A549 (cell line): ENCODE measurements at regions not wholly inside any gene's neighbourhood (a gene's known extent, or its start where the extent isn't known, plus 50 kb on each side); places are given as distances from the start of the nearest gene placed in this dataset.

Experiments used
- ATAC-seq, 2 experiments: fragments of 200-7000 bp in 1 of 2; fragments of >200 bp in 1 of 2; cut with Nextera tagmentation in 1 of 2; cut with Tn5 transposase in 1 of 2; 3 replicates each; pipeline versions ENCODE4 v1.8.0 to v1.9.1; 2018 to 2020; ENCODE audit warnings: mild to moderate bottlenecking in 1 of 2, moderate library complexity in 1 of 2
- CTCF ChIA-PET: fragments of 300-600 bp; sonication (Branson Sonifier 250); formaldehyde crosslinking; extraction: SDS; loops from one replicate; lab custom pipeline; 2021; ENCODE audit warnings: antibody characterized with exemption, inconsistent platforms; lab: Yijun Ruan, JAX
- POLR2A ChIA-PET: fragments of 350-600 bp; formaldehyde crosslinking; extraction: SDS; loops from one replicate; lab custom pipeline; 2021; ENCODE audit warnings: antibody characterized with exemption, inconsistent platforms; lab: Yijun Ruan, JAX
- DNase-seq, 2 experiments: peaks; one replicate each; pipeline versions ENCODE4 v3.0.0 to v3.0.0-alpha.2; 2011 to 2016; ENCODE audit warnings: low read depth in 1 of 2, low spot score in 1 of 2
- FAIRE-seq: peaks from 2 replicates; lab custom pipeline; 2011; peaks lifted over from hg19 to GRCh38; lab: Jason Lieb, UNC
- H3K27ac ChIP-seq, 2 experiments: fragments of >200 bp; sonication (Bioruptor Twin); formaldehyde crosslinking; 3 replicates each; pipeline ENCODE4 v1.5.1; 2016 to 2017
- H3K4me1 ChIP-seq: fragments of >200 bp; sonication (Bioruptor Twin); formaldehyde crosslinking; 3 replicates; pipeline ENCODE4 v1.6.1; 2016
- H3K4me2 ChIP-seq: fragments of >200 bp; sonication (Bioruptor Twin); formaldehyde crosslinking; 3 replicates; pipeline ENCODE4 v1.6.1; 2016
- H3K4me3 ChIP-seq: fragments of >200 bp; sonication (Bioruptor Twin); formaldehyde crosslinking; 3 replicates; pipeline ENCODE4 v1.5.1; 2016
- H3K9me3 ChIP-seq: fragments of >200 bp; sonication (Bioruptor Twin); formaldehyde crosslinking; 3 replicates; pipeline ENCODE4 v1.6.1; 2016
- BCL3 ChIP-seq: fragments of >200 bp; sonication (Bioruptor Twin); formaldehyde crosslinking; IDR thresholded peaks from 3 replicates; pipeline ENCODE4 v1.6.1; 2016
- CHD2 ChIP-seq: fragments of 150-350 bp; IDR thresholded peaks from 2 replicates; pipeline ENCODE4 v1.6.1; 2014; ENCODE audit warnings: low read length; ENCODE audit not compliant: partially characterized antibody
- CHD4 ChIP-seq: fragments of 200-600 bp; sonication (generic); IDR thresholded peaks from 2 replicates; pipeline ENCODE4 v1.6.1; 2016; ENCODE audit warnings: antibody characterized with exemption, mild to moderate bottlenecking, borderline replicate concordance
- CTCF ChIP-seq: fragments of >200 bp; sonication (Bioruptor Twin); formaldehyde crosslinking; IDR thresholded peaks from 3 replicates; pipeline ENCODE4 v1.5.1; 2016
- E2F6 ChIP-seq: IDR thresholded peaks from 2 replicates; pipeline ENCODE4 v1.6.1; 2012; ENCODE audit warnings: low read depth, borderline replicate concordance
- EHF ChIP-seq: fragments of 250-450 bp; sonication (Bioruptor Pico); IDR thresholded peaks from 2 replicates; pipeline ENCODE4 v1.5.0; 2020; ENCODE audit warnings: mild to moderate bottlenecking
- EHMT2 ChIP-seq: fragments of 200-600 bp; sonication (generic); IDR thresholded peaks from 2 replicates; pipeline ENCODE4 v1.6.1; 2016; ENCODE audit warnings: antibody characterized with exemption, low read depth, mild to moderate bottlenecking, moderate library complexity
- ELK1 ChIP-seq: fragments of 150-350 bp; IDR thresholded peaks from 2 replicates; pipeline ENCODE4 v1.6.1; 2014; ENCODE audit warnings: low read depth, mild to moderate bottlenecking, low read length
- ESRRA ChIP-seq: fragments of 150-350 bp; IDR thresholded peaks from 2 replicates; pipeline ENCODE4 v1.6.1; 2014; ENCODE audit warnings: mild to moderate bottlenecking, low read length, borderline replicate concordance
- FOSL2 ChIP-seq, 2 experiments: fragments of 450-650 bp in 1 of 2; fragments of >200 bp in 1 of 2; sonication (Bioruptor Twin) in 1 of 2; formaldehyde crosslinking; IDR thresholded peaks; 2 replicates each; pipeline versions ENCODE4 v1.5.0 to v1.6.1; 2016 to 2020; ENCODE audit warnings: mild to moderate bottlenecking in 1 of 2, moderate library complexity in 1 of 2
- HDAC2 ChIP-seq: fragments of 200-600 bp; sonication (generic); IDR thresholded peaks from 2 replicates; pipeline ENCODE4 v1.6.1; 2016
- HEYL ChIP-seq: fragments of 250-450 bp; sonication (Bioruptor Pico); IDR thresholded peaks from 2 replicates; pipeline ENCODE4 v1.8.0; 2021; ENCODE audit warnings: mild to moderate bottlenecking, moderate library complexity
- HMGXB4 ChIP-seq: fragments of 250-450 bp; sonication (Bioruptor Pico); IDR thresholded peaks from 2 replicates; pipeline ENCODE4 v1.5.0; 2021; ENCODE audit warnings: mild to moderate bottlenecking, moderate library complexity, borderline replicate concordance
- KDM1A ChIP-seq: fragments of 200-600 bp; sonication (generic); IDR thresholded peaks from 2 replicates; pipeline ENCODE4 v1.6.1; 2016; ENCODE audit warnings: low read depth, mild to moderate bottlenecking
- KDM5A ChIP-seq: fragments of 200-600 bp; sonication (generic); IDR thresholded peaks from 2 replicates; pipeline ENCODE4 v1.6.1; 2016; ENCODE audit warnings: antibody characterized with exemption, mild to moderate bottlenecking
- MAZ ChIP-seq: fragments of 150-350 bp; IDR thresholded peaks from 2 replicates; pipeline ENCODE4 v1.6.1; 2014; ENCODE audit warnings: antibody characterized with exemption, low read depth, low read length, borderline replicate concordance
- NR3C1 ChIP-seq: fragments of >200 bp; sonication (Bioruptor Twin); formaldehyde crosslinking; IDR thresholded peaks from 3 replicates; pipeline ENCODE4 v1.6.1; 2017
- POLR2A ChIP-seq: IDR thresholded peaks from 2 replicates; pipeline ENCODE4 v1.6.1; 2012; ENCODE audit warnings: mild to moderate bottlenecking, low read length
- RAD21 ChIP-seq, 2 experiments: fragments of >200 bp in 1 of 2; sonication (Bioruptor Twin) in 1 of 2; formaldehyde crosslinking in 1 of 2; IDR thresholded peaks in 1 of 2; conservative IDR thresholded peaks in 1 of 2; 2 replicates in 1 of 2; 3 replicates in 1 of 2; pipeline ENCODE4 v1.6.1; 2012 to 2018; ENCODE audit warnings: inconsistent platforms in 1 of 2
- SMC3 ChIP-seq: fragments of >200 bp; sonication (Bioruptor Twin); formaldehyde crosslinking; IDR thresholded peaks from 3 replicates; pipeline ENCODE4 v1.6.1; 2018; ENCODE audit warnings: inconsistent platforms
- TFCP2L1 ChIP-seq: fragments of 250-450 bp; sonication (Bioruptor Pico); IDR thresholded peaks from 2 replicates; pipeline ENCODE4 v1.5.0; 2021; ENCODE audit warnings: mild to moderate bottlenecking
- TP53 ChIP-seq: fragments of 250-450 bp; sonication (Bioruptor Pico); IDR thresholded peaks from 2 replicates; pipeline ENCODE4 v1.5.0; 2021; ENCODE audit warnings: mild to moderate bottlenecking, moderate library complexity
- WGBS: methylation state at CpG from one replicate; pipeline ENCODE4 v1.1.6; 2017; ENCODE audit errors: missing lambda C conversion rate; 5-methylcytosine and 5-hydroxymethylcytosine counted together

GRCh38 chr4:61128682-61129081, 71.4 kb upstream of the ADGRL3 start:
- H3K27ac ChIP-seq: no peak overlapping the region
- TF ChIP-seq SMC3 (no peak), CHD4 (no peak), HEYL (CRISPR knock-in tag) (no peak), EHMT2 (no peak), ELK1 (no peak), NR3C1 (no peak)
- ATAC-seq: no peak
- DNase-seq: no peak
- no peaks in the 10 kb centered on the region for H3K9me3 ChIP-seq
- 0% methylated on average over 3 of the region's 3 CpGs for WGBS
- ChIA-PET POLR2A (no interaction called here), CTCF (no interaction called here)
- FAIRE-seq: no peak
- no peak overlapping the region for H3K4me2 ChIP-seq
- no peak overlapping the region for H3K4me3 ChIP-seq
- H3K4me1 ChIP-seq: no peaks in the 10 kb centered on the region

- Histone ChIP-seq H3K4me3 (no peak overlapping the region), H3K4me2 (no peak overlapping the region), H3K27ac (no peak overlapping the region), H3K9me3 (no peaks in the 10 kb centered on the region), H3K4me1 (no peaks in the 10 kb centered on the region)
- POLR2A ChIA-PET: no interaction called here
- no peak for TF ChIP-seq EHMT2
- TF ChIP-seq E2F6: no peak
- TF ChIP-seq CHD2: no peak
- no peak for TF ChIP-seq POLR2A
- no peak for TF ChIP-seq BCL3
- TF ChIP-seq MAZ: no peak
- TF ChIP-seq EHF: no peak
- no peak for TF ChIP-seq KDM1A
- TF ChIP-seq HEYL (CRISPR knock-in tag): no peak
- no peak for TF ChIP-seq HMGXB4 (CRISPR knock-in tag)
- TF ChIP-seq CTCF: no peak
- TF ChIP-seq TP53: no peak
- TF ChIP-seq FOSL2 (IDR thresholded peaks at IDR 0.05): no peak
- TF ChIP-seq FOSL2 (CRISPR knock-in tag; IDR thresholded peaks at IDR 0.05): no peak
- TF ChIP-seq ESRRA: no peak
- TF ChIP-seq HDAC2: no peak
- no peak for TF ChIP-seq TFCP2L1
- TF ChIP-seq KDM5A: no peak
- TF ChIP-seq RAD21 (conservative IDR thresholded peaks at IDR 0.05 in 1 of 2, IDR thresholded peaks at IDR 0.05 in 1 of 2): no peak
- FAIRE-seq (no peak), ATAC-seq (no peak), DNase-seq (no peak)
- CTCF ChIA-PET: no interaction called here
- 25% methylated on average over 5 of the region's 5 CpGs for WGBS
These were observed 70.2 kb upstream of the ADGRL3 start for GRCh38 chr4:61129971-61130370.
